WTC11 (cell line): ENCODE measurements at regions not wholly inside any gene's neighbourhood (a gene's known extent, or its start where the extent isn't known, plus 50 kb on each side); places are given as distances from the start of the nearest gene placed in this dataset.

Experiments
- ATAC-seq: fragments of 200-7000 bp; cut with Tn5 transposase; 2 replicates; pipeline ENCODE4 v1.10.0; 2021; ENCODE audit warnings: mild to moderate bottlenecking, moderate library complexity
- CTCF ChIA-PET: fragments of 300-600 bp; sonication (Branson Sonifier 250); formaldehyde crosslinking; loops from one replicate; lab custom pipeline; 2021; ENCODE audit warnings: antibody characterized with exemption; lab: Charles Lee
- POLR2A ChIA-PET: fragments of 350-600 bp; sonication (Branson Sonifier 250); formaldehyde crosslinking; loops from one replicate; lab custom pipeline; 2021; ENCODE audit warnings: antibody characterized with exemption; lab: Charles Lee
- DNase-seq: peaks from one replicate; pipeline ENCODE4 v3.0.0; 2021; ENCODE audit warnings: low spot score
- H3K27ac Mint-ChIP-seq: 2 replicates; pipeline ENCODE4 v1.8.0; 2021; ENCODE audit warnings: mixed read lengths
- H3K27me3 Mint-ChIP-seq: 2 replicates; pipeline ENCODE4 v1.8.0; 2021; ENCODE audit warnings: low read depth, mild to moderate bottlenecking, moderate library complexity, mixed read lengths
- H3K36me3 Mint-ChIP-seq: 2 replicates; pipeline ENCODE4 v1.8.0; 2021; ENCODE audit warnings: mixed read lengths
- H3K4me1 Mint-ChIP-seq: 2 replicates; pipeline ENCODE4 v1.8.0; 2022; ENCODE audit warnings: mixed read lengths
- H3K4me3 Mint-ChIP-seq: 2 replicates; pipeline ENCODE4 v1.8.0; 2021; ENCODE audit warnings: mild to moderate bottlenecking, moderate library complexity, mixed read lengths
- H3K9me3 Mint-ChIP-seq: 2 replicates; pipeline ENCODE4 v1.8.0; 2021; ENCODE audit warnings: mixed read lengths
- ELF4 ChIP-seq: sonication (generic); formaldehyde crosslinking; IDR thresholded peaks from 2 replicates; pipeline ENCODE4 v1.8.1; 2022; ENCODE audit warnings: low read depth, mild to moderate bottlenecking, moderate library complexity, missing genetic modification reagents
- GABPB1 ChIP-seq: sonication (generic); formaldehyde crosslinking; IDR thresholded peaks from 2 replicates; pipeline ENCODE4 v1.8.1; 2023; ENCODE audit warnings: mild to moderate bottlenecking, missing genetic modification reagents
- GTF2I ChIP-seq: fragments of 250-450 bp; sonication (Bioruptor Pico); conservative IDR thresholded peaks from 2 replicates; pipeline ENCODE4 v1.4.0; 2021; ENCODE audit warnings: mild to moderate bottlenecking
- HMGA2 ChIP-seq: fragments of 250-450 bp; sonication (Bioruptor Pico); IDR thresholded peaks from 2 replicates; pipeline ENCODE4 v1.4.0; 2021; ENCODE audit warnings: mild to moderate bottlenecking, moderate library complexity
- IRF2 ChIP-seq: sonication (generic); formaldehyde crosslinking; IDR thresholded peaks from 2 replicates; pipeline ENCODE4 v1.8.0; 2022; ENCODE audit warnings: low read depth, missing genetic modification reagents, borderline replicate concordance
- JAZF1 ChIP-seq: fragments of 250-450 bp; sonication (Bioruptor Pico); IDR thresholded peaks from 2 replicates; pipeline ENCODE4 v1.9.0; 2021; ENCODE audit warnings: moderate library complexity, mild to moderate bottlenecking, inconsistent platforms
- NFATC4 ChIP-seq: fragments of 250-450 bp; sonication (Bioruptor Pico); IDR thresholded peaks from 2 replicates; pipeline ENCODE4 v1.9.0; 2021; ENCODE audit warnings: mild to moderate bottlenecking
- NFYB ChIP-seq: sonication (generic); formaldehyde crosslinking; conservative IDR thresholded peaks from 2 replicates; pipeline ENCODE4 v1.8.0; 2022; ENCODE audit warnings: low read depth, missing genetic modification reagents
- NR1H2 ChIP-seq: sonication (generic); formaldehyde crosslinking; IDR thresholded peaks from 2 replicates; pipeline ENCODE4 v1.9.0; 2021; ENCODE audit warnings: mild to moderate bottlenecking, moderate library complexity, missing genetic modification reagents
- NR2C2 ChIP-seq: sonication (generic); formaldehyde crosslinking; IDR thresholded peaks from 2 replicates; pipeline ENCODE4 v1.8.0; 2022; ENCODE audit warnings: mild to moderate bottlenecking, missing genetic modification reagents
- SP1 ChIP-seq: sonication (generic); formaldehyde crosslinking; conservative IDR thresholded peaks from 2 replicates; pipeline ENCODE4 v1.8.1; 2022; ENCODE audit warnings: missing genetic modification reagents
- TP53 ChIP-seq: sonication (generic); formaldehyde crosslinking; IDR thresholded peaks from 2 replicates; pipeline ENCODE4 v1.8.1; 2023; ENCODE audit warnings: mild to moderate bottlenecking, missing genetic modification reagents
- ZBTB21 ChIP-seq: sonication (generic); formaldehyde crosslinking; IDR thresholded peaks from 2 replicates; pipeline ENCODE4 v1.8.1; 2023; ENCODE audit warnings: mild to moderate bottlenecking, missing genetic modification reagents, borderline replicate concordance
- ZNF121 ChIP-seq: sonication (generic); formaldehyde crosslinking; IDR thresholded peaks from 2 replicates; pipeline ENCODE4 v1.8.0; 2023; ENCODE audit warnings: missing genetic modification reagents
- ZNF317 ChIP-seq: sonication (generic); formaldehyde crosslinking; IDR thresholded peaks from 2 replicates; pipeline ENCODE4 v1.8.1; 2023; ENCODE audit warnings: low read depth, mild to moderate bottlenecking, moderate library complexity, missing genetic modification reagents, borderline replicate concordance
- ZNF416 ChIP-seq: fragments of 250-450 bp; sonication (Bioruptor Pico); IDR thresholded peaks from 2 replicates; pipeline ENCODE4 v1.9.0; 2021; ENCODE audit warnings: mild to moderate bottlenecking, inconsistent platforms
- ZNF423 ChIP-seq: fragments of 250-450 bp; sonication (Bioruptor Pico); IDR thresholded peaks from 2 replicates; pipeline ENCODE4 v2.1.2; 2022; ENCODE audit warnings: mild to moderate bottlenecking, moderate library complexity
- TF ChIP-seq, protein P1 (sequence below): fragments of 250-450 bp; sonication (Bioruptor Pico); IDR thresholded peaks from 2 replicates; pipeline ENCODE4 v1.9.0; 2021; ENCODE audit warnings: mild to moderate bottlenecking
- TF ChIP-seq, protein P2 (sequence below): sonication (generic); formaldehyde crosslinking; IDR thresholded peaks from 2 replicates; pipeline ENCODE4 v1.8.1; 2023; ENCODE audit warnings: mild to moderate bottlenecking, missing genetic modification reagents
- TF ChIP-seq, protein P3 (sequence below): sonication (generic); formaldehyde crosslinking; IDR thresholded peaks from 2 replicates; pipeline ENCODE4 v1.8.1; 2022; ENCODE audit warnings: mild to moderate bottlenecking, missing genetic modification reagents, moderate library complexity, borderline replicate concordance
- TF ChIP-seq, protein P4 (sequence below): sonication (generic); formaldehyde crosslinking; IDR thresholded peaks from 2 replicates; pipeline ENCODE4 v1.8.1; 2023; ENCODE audit warnings: mild to moderate bottlenecking, missing genetic modification reagents, borderline replicate concordance
- TF ChIP-seq, protein P5 (sequence below): sonication (generic); formaldehyde crosslinking; IDR thresholded peaks from 2 replicates; pipeline ENCODE4 v1.8.1; 2022; ENCODE audit warnings: low read depth, mild to moderate bottlenecking, moderate library complexity, missing genetic modification reagents, borderline replicate concordance
- TF ChIP-seq, protein P6 (sequence below): sonication (generic); formaldehyde crosslinking; conservative IDR thresholded peaks from 2 replicates; pipeline ENCODE4 v1.8.1; 2023; ENCODE audit warnings: mild to moderate bottlenecking, low read depth, missing genetic modification reagents, moderate library complexity

DNA sequence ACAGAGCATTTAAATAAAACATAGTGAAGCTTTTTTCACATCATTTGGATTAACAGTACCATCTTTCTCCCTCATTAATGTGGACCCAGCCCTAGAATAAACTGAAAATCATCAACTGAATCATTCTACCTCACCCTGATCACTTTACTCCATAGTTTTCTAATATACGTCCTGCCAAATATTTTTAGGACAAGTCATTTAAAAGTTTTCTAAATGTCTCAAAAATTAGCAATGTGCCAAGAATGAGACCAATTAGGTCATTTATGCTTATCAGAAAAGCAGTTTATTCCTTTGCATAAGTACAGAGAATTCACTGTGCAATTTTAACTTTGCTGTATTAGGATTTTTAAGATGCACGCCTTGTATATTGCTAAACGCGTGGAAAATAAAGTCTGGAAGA, 284.4 kb downstream of the PIK3R1 start (continued):
- TF ChIP-seq, protein P1, sequence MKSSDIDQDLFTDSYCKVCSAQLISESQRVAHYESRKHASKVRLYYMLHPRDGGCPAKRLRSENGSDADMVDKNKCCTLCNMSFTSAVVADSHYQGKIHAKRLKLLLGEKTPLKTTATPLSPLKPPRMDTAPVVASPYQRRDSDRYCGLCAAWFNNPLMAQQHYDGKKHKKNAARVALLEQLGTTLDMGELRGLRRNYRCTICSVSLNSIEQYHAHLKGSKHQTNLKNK (CRISPR knock-in tag), result no peak
- no peak for TF ChIP-seq NR1H2 (CRISPR knock-in tag)
- TF ChIP-seq TP53 (CRISPR knock-in tag), result no peak

DNA sequence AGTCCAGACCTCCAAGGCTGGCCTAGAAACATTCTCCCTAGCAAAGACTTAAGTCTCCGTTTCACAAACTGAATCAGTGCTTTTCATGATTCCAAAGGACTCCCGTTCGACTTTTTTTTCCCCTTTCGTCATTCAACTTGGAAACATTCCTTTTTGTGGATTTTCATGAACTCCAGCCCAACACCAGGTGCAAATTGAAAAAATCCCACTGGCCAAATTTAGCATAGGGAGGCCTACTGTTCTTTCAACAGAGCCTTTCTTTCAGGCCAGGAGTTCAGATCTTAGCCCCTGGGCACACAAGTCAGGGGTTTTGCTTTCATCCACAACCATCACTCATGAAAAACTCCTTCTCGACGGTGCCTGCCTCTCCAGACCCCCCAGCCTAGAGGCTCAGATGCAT, 285.3 kb downstream of the PIK3R1 start:
- no peak for ATAC-seq
- H3K36me3 Mint-ChIP-seq, result peaks cover 40% of the 10 kb centered on the region
- no peak overlapping the region for H3K4me3 Mint-ChIP-seq
- POLR2A ChIA-PET, result no interaction called here
- no peak for DNase-seq
- peaks cover 50% of the 10 kb centered on the region for H3K9me3 Mint-ChIP-seq
- H3K27ac Mint-ChIP-seq, result no peak overlapping the region
- CTCF ChIA-PET, result no interaction called here
- TF ChIP-seq, protein P1 (CRISPR knock-in tag), result no peak
- TF ChIP-seq GABPB1 (CRISPR knock-in tag) (no peak), GTF2I (CRISPR knock-in tag) (no peak), NR2C2 (CRISPR knock-in tag) (no peak), JAZF1 (no peak), TP53 (CRISPR knock-in tag) (no peak)
- TF ChIP-seq, protein P2, sequence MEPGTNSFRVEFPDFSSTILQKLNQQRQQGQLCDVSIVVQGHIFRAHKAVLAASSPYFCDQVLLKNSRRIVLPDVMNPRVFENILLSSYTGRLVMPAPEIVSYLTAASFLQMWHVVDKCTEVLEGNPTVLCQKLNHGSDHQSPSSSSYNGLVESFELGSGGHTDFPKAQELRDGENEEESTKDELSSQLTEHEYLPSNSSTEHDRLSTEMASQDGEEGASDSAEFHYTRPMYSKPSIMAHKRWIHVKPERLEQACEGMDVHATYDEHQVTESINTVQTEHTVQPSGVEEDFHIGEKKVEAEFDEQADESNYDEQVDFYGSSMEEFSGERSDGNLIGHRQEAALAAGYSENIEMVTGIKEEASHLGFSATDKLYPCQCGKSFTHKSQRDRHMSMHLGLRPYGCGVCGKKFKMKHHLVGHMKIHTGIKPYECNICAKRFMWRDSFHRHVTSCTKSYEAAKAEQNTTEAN (CRISPR knock-in tag), result no peak
- H3K27me3 Mint-ChIP-seq, result peaks cover 11% of the 10 kb centered on the region
- H3K4me1 Mint-ChIP-seq, result no peaks in the 10 kb centered on the region

DNA sequence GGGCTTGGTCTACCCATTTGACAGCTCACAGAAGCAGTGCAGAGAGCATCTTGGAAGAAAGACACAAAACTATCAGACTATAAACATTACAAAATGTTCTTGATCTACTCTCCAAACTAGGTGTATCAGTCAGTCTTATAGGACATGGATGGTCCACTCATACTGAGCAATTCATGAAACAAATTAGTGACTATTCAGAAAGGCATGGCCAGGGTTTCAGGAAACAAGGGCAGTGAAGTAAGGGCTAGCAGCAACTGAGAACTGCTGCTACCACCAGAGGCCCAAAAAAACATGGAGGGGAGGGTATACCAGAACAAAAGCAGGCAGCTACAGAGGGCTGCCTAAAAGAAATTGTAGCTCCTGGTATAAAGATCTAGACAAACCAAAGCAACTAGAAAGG, 287.0 kb downstream of the PIK3R1 start:
- no peak for ATAC-seq
- Mint-ChIP-seq H3K4me3 (no peak overlapping the region), H3K4me1 (no peaks in the 10 kb centered on the region)

DNA sequence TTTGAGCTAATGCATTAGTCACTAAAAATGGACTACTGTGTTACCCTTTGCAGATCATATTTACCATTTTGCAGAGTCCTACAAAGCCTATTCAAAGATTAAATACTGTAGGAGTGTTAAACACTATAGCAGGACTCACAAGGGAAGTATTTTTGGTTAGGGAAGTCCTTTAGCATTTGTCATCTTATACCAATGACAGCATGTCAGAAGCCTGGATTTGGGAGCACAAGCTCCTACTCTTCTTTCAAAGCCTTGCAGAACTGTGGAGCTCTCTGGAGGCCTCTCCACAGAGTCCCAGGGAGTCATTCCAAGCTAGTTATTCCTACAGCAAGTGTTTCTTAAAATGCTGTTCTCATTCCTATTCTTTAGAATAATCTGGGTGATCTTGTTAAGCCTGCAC, 288.8 kb downstream of the PIK3R1 start:
- DNase-seq (no peak), ATAC-seq (no peak)
- CTCF ChIA-PET, result no interaction called here
- peaks cover 6% of the 10 kb centered on the region for H3K36me3 Mint-ChIP-seq
- H3K4me3 Mint-ChIP-seq, result no peak overlapping the region
- POLR2A ChIA-PET, result no interaction called here
- H3K4me1 Mint-ChIP-seq, result no peaks in the 10 kb centered on the region
- no peaks in the 10 kb centered on the region for H3K27me3 Mint-ChIP-seq
- no peak overlapping the region for H3K27ac Mint-ChIP-seq
- TF ChIP-seq, protein P3, sequence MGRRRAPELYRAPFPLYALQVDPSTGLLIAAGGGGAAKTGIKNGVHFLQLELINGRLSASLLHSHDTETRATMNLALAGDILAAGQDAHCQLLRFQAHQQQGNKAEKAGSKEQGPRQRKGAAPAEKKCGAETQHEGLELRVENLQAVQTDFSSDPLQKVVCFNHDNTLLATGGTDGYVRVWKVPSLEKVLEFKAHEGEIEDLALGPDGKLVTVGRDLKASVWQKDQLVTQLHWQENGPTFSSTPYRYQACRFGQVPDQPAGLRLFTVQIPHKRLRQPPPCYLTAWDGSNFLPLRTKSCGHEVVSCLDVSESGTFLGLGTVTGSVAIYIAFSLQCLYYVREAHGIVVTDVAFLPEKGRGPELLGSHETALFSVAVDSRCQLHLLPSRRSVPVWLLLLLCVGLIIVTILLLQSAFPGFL, result no peak
- TF ChIP-seq, protein P4, sequence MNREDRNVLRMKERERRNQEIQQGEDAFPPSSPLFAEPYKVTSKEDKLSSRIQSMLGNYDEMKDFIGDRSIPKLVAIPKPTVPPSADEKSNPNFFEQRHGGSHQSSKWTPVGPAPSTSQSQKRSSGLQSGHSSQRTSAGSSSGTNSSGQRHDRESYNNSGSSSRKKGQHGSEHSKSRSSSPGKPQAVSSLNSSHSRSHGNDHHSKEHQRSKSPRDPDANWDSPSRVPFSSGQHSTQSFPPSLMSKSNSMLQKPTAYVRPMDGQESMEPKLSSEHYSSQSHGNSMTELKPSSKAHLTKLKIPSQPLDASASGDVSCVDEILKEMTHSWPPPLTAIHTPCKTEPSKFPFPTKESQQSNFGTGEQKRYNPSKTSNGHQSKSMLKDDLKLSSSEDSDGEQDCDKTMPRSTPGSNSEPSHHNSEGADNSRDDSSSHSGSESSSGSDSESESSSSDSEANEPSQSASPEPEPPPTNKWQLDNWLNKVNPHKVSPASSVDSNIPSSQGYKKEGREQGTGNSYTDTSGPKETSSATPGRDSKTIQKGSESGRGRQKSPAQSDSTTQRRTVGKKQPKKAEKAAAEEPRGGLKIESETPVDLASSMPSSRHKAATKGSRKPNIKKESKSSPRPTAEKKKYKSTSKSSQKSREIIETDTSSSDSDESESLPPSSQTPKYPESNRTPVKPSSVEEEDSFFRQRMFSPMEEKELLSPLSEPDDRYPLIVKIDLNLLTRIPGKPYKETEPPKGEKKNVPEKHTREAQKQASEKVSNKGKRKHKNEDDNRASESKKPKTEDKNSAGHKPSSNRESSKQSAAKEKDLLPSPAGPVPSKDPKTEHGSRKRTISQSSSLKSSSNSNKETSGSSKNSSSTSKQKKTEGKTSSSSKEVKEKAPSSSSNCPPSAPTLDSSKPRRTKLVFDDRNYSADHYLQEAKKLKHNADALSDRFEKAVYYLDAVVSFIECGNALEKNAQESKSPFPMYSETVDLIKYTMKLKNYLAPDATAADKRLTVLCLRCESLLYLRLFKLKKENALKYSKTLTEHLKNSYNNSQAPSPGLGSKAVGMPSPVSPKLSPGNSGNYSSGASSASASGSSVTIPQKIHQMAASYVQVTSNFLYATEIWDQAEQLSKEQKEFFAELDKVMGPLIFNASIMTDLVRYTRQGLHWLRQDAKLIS (CRISPR knock-in tag), result no peak
- no peak for TF ChIP-seq GTF2I (CRISPR knock-in tag)
- TF ChIP-seq ELF4, result no peak
- TF ChIP-seq, protein P5, sequence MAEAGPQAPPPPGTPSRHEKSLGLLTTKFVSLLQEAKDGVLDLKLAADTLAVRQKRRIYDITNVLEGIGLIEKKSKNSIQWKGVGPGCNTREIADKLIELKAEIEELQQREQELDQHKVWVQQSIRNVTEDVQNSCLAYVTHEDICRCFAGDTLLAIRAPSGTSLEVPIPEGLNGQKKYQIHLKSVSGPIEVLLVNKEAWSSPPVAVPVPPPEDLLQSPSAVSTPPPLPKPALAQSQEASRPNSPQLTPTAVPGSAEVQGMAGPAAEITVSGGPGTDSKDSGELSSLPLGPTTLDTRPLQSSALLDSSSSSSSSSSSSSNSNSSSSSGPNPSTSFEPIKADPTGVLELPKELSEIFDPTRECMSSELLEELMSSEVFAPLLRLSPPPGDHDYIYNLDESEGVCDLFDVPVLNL (CRISPR knock-in tag), result no peak
- no peak for TF ChIP-seq ZBTB21
- no peak for TF ChIP-seq NFATC4 (CRISPR knock-in tag)
- H3K9me3 Mint-ChIP-seq, result peaks cover 22% of the 10 kb centered on the region

More for the DNA sequence above, 287.0 kb downstream of the PIK3R1 start:
- Mint-ChIP-seq H3K27ac (no peak overlapping the region), H3K36me3 (peaks cover 23% of the 10 kb centered on the region), H3K9me3 (peaks cover 36% of the 10 kb centered on the region), H3K27me3 (peaks cover 2% of the 10 kb centered on the region)
- CTCF ChIA-PET, result no interaction called here
- POLR2A ChIA-PET, result no interaction called here
- no peak for DNase-seq
- TF ChIP-seq NFYB, result no peak
- no peak for TF ChIP-seq ZNF121 (CRISPR knock-in tag)
- TF ChIP-seq SP1, result no peak
- TF ChIP-seq, protein P6, sequence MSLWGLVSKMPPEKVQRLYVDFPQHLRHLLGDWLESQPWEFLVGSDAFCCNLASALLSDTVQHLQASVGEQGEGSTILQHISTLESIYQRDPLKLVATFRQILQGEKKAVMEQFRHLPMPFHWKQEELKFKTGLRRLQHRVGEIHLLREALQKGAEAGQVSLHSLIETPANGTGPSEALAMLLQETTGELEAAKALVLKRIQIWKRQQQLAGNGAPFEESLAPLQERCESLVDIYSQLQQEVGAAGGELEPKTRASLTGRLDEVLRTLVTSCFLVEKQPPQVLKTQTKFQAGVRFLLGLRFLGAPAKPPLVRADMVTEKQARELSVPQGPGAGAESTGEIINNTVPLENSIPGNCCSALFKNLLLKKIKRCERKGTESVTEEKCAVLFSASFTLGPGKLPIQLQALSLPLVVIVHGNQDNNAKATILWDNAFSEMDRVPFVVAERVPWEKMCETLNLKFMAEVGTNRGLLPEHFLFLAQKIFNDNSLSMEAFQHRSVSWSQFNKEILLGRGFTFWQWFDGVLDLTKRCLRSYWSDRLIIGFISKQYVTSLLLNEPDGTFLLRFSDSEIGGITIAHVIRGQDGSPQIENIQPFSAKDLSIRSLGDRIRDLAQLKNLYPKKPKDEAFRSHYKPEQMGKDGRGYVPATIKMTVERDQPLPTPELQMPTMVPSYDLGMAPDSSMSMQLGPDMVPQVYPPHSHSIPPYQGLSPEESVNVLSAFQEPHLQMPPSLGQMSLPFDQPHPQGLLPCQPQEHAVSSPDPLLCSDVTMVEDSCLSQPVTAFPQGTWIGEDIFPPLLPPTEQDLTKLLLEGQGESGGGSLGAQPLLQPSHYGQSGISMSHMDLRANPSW (CRISPR knock-in tag), result no peak
- TF ChIP-seq JAZF1, result no peak
- TF ChIP-seq ZNF423 (CRISPR knock-in tag), result no peak
- TF ChIP-seq ZNF416, result no peak
- TF ChIP-seq ZNF317, result no peak
- no peak for TF ChIP-seq NR2C2 (CRISPR knock-in tag)
- no peak for TF ChIP-seq IRF2 (CRISPR knock-in tag)
- TF ChIP-seq HMGA2 (CRISPR knock-in tag), result no peak
